ENCODE measurements at regions not wholly inside any gene's neighbourhood (a gene's known extent, or its start where the extent isn't known, plus 50 kb on each side); places are given as distances from the start of the nearest gene placed in this dataset.
"Not testable (repeated sequence)": the region's sequence is repeated elsewhere in the genome, so short reads cannot be mapped to it uniquely, and the experiment has no call there.

GRCh38 chr2:17195016-17195415, 323.2 kb downstream of the RAD51AP2 start:
- TF ChIP-seq, protein P1, sequence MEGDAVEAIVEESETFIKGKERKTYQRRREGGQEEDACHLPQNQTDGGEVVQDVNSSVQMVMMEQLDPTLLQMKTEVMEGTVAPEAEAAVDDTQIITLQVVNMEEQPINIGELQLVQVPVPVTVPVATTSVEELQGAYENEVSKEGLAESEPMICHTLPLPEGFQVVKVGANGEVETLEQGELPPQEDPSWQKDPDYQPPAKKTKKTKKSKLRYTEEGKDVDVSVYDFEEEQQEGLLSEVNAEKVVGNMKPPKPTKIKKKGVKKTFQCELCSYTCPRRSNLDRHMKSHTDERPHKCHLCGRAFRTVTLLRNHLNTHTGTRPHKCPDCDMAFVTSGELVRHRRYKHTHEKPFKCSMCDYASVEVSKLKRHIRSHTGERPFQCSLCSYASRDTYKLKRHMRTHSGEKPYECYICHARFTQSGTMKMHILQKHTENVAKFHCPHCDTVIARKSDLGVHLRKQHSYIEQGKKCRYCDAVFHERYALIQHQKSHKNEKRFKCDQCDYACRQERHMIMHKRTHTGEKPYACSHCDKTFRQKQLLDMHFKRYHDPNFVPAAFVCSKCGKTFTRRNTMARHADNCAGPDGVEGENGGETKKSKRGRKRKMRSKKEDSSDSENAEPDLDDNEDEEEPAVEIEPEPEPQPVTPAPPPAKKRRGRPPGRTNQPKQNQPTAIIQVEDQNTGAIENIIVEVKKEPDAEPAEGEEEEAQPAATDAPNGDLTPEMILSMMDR (IDR thresholded peaks at IDR 0.05; ENCODE audit: insufficient read depth, low read depth, low read length, missing control alignments), result no peak
- no peak for DNase-seq (ENCODE audit: low read depth)
- no peak overlapping the region for H3K4me3 ChIP-seq (ENCODE audit: low read length)

DNA sequence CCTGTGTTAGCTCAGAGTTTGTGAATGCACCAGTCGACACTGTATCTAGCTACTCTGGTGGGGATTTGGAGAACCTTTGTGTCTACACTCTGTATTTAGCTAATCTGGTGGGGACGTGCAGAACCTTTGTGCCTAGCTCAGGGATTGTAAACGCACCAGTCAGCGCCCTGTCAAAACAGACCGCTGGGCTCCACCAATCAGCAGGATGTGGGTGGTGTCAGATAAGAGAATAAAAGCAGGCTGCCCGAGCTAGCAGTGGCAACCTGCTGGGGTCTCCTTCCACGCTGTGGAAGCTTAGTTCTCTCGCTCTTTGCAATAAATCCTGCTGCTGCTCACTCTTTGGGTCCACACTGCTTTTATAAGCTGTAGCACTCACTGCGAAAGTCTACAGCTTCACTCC, 324.2 kb downstream of the RAD51AP2 start:
- TF ChIP-seq, protein P1 (IDR thresholded peaks at IDR 0.05; ENCODE audit: insufficient read depth, low read depth, low read length, missing control alignments), result no peak

GRCh38 chr2:17193433-17193890, 324.8 kb downstream of the RAD51AP2 start:
- H3K4me3 ChIP-seq (ENCODE audit: low read length); DNase-seq (ENCODE audit: low read depth): not testable (repeated sequence)

More for the DNA sequence above, 324.2 kb downstream of the RAD51AP2 start:
- DNase-seq (ENCODE audit: low read depth), result no peak
- H3K4me3 ChIP-seq (ENCODE audit: low read length), result no peak overlapping the region

GRCh38 chr2:17191223-17191622, 327.0 kb downstream of the RAD51AP2 start:
- no peak overlapping the region for H3K4me3 ChIP-seq (ENCODE audit: low read length)
- TF ChIP-seq, protein P1 (IDR thresholded peaks at IDR 0.05; ENCODE audit: insufficient read depth, low read depth, low read length, missing control alignments), result no peak
- no peak for DNase-seq (ENCODE audit: low read depth)

DNA sequence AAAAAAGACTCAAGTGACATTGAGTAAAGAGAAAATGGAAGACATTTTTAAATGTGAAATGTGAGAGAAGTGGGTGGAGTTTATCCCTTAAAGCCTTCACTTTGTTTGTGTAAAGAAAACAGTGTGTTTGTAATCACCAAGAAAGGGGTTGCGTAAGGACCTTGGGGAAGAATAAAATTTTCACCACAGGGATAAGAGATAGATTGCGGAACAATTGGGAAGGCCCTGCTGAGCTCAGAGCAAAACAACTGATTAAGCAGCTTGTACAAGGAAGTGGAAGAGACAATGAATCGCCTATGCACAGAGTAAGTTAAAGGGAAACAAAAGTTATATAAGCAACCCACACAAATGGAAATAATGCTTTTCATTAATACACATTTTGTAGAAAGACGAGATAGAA, 327.7 kb downstream of the RAD51AP2 start:
- H3K4me3 ChIP-seq (ENCODE audit: low read length), result no peak overlapping the region
- peak; percentile 65 for DNase-seq (ENCODE audit: low read depth)
- TF ChIP-seq, protein P1 (IDR thresholded peaks at IDR 0.05; ENCODE audit: insufficient read depth, low read depth, low read length, missing control alignments), result no peak

GRCh38 chr2:17188721-17189120, 329.5 kb downstream of the RAD51AP2 start:
- DNase-seq (ENCODE audit: low read depth), result no peak

DNA sequence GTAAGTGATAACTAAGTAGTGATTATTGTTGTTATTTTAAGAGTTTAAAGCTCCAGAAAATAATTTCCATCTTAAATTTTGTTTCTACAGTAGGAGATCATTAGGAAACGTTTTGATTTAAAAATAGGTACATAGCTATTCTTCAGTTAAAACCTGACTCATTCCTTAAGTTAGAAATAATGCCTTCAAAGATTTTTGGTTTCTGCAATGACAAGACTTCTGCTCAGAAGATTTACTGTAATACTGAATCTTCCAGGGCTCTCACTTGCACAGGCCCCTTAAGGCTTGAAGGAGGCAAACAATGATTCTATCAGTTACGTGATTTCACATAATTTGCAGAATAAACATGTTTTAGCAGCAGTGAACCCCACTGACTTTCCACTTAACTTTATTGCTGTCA, 333.7 kb downstream of the RAD51AP2 start:
- no peak for DNase-seq (ENCODE audit: low read depth)
- TF ChIP-seq, protein P1 (IDR thresholded peaks at IDR 0.05; ENCODE audit: insufficient read depth, low read depth, low read length, missing control alignments), result no peak
- no peak overlapping the region for H3K4me3 ChIP-seq (ENCODE audit: low read length)

More at GRCh38 chr2:17188721-17189120, 329.5 kb downstream of the RAD51AP2 start:
- TF ChIP-seq, protein P1 (IDR thresholded peaks at IDR 0.05; ENCODE audit: insufficient read depth, low read depth, low read length, missing control alignments), result no peak
- H3K4me3 ChIP-seq (ENCODE audit: low read length), result no peak overlapping the region
